Left renal pelvis (tissue), 4 donors: ENCODE measurements at regions not wholly inside any gene's neighbourhood (a gene's known extent, or its start where the extent isn't known, plus 50 kb on each side); places are given as distances from the start of the nearest gene placed in this dataset.

Experiments
- DNase-seq, 4 donors: peaks; one replicate each; pipeline ENCODE4 v3.0.0-alpha.2; 2013; ENCODE audit warnings: low read depth in 4 of 4, low spot score in 3 of 4

DNA sequence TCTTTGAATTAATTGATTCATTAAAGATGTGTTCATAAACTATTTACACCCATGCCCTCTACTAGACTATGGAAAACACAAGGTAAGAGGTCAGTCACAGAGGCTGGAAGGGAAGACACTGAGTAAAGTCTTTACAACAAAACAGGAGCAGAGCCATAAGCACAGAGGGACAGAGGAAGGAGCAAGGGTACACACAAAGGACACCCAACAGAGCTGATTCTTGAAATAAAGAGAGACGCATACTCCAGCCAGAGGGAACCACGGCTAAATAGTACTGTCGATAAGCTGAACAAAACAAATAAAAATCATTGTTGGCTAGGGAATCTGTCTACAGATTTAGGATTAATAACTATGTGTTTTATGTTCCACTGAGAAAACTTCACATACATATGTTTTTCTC lies 289.2 kb downstream of the EFNB2 start:
- DNase-seq = no peak

DNA sequence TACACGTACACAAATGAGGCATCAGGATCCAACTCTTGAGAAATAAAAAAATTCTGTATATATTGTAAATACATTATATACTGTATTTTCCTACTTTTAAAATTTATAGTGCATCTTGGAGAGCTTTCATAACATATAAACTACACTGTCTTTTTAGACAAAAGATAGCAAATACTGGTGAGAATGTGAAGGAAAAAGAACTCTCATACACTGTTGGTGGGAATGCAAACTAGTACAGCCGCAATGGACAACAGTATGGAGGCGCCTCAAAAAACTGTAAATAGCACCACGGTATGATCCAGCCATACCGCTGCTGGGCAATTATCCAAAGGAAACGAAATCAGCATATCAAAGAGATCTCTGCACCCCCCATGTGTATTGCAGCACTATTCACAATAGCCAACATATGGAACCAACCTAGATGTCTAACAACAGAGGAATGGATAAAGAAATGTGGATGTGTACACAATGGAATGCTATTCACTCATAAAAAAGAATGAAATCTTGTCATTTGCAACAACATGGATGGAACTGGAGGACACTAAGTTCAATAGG lies 292.4 kb downstream of the EFNB2 start:
- DNase-seq = no peak

DNA sequence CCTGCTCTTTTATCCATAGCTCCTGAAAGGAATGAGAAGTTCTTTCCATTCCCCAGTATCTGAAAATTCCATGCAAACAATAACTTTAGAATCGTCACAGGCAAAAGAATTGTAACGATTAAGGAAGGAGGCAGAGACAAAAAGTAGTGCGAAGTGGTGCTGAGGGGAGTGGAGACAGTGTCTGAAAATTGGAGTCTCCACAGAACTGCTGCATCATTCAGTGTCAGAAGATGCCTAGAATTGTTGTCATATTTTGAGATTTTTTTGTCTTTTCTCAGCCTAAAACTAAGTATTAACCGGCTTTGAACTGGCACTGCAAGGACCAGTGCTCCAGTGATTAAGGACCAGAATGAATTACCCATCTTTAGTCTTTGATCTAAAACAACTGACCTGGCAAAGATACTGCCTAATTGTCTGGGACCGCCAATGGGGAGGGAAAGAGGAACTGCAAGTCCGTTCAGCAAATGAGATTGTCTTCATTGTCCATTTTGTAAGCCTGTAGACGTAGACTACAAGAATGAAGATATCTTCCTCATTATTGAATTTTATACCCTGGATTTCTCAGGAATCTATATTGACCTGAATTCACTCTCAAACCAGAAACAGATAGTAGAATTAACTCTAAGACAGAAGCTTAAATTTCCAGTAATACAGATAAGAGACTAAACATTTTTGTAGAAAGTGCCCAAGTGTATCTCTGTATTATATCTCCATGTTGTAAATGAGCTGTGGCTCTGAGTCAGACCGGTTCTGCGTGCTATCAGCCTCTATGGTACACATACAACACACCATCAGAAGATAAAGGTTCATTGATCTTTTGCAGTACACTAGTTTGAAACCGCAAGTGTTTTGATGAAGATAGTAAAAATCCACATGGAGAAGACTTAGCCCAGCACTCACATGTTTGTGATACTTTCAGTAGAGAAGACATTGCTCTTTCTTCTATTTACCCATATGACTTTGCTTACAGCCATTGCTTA lies 293.2 kb downstream of the EFNB2 start:
- DNase-seq = no peak

DNA sequence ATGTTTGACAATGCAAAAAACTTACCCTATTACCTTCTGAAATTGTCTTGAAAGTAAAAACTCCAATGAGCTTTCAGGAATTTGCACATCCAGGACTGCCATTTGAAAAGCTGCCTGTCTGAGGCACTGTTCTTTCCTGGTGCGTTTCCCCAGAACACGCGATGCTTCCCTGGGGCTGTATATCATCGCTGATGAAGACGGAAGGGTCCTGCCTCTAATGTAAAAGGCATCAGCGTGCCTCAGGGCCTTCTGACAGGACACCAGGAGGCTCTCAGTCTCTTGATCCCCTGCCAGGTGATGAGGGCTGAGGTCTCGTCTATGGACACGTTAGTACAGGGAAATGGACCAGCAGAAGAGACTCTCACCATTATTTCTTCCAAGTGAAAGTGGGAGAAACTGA lies 296.8 kb downstream of the EFNB2 start:
- DNase-seq = no peak

DNA sequence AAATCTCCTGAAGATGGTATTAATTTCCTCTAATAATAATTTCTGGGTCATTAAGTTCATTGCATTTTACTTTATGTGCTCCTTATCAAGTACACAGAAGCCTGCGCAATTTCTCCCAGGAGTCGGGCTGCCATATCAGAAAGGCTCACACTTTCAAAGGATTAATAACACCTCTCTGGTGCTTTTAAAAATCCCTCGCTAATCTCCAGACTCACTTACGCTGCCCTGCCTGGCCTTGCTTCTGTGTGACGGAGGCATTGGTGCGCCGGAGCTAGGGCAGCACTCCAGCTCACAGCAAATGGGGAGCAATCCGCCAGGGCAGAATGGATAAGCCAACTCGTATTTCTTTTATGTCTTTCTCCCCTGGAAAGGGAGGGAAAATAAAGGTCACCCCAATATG lies 300.8 kb downstream of the EFNB2 start:
- DNase-seq = no peak

DNA sequence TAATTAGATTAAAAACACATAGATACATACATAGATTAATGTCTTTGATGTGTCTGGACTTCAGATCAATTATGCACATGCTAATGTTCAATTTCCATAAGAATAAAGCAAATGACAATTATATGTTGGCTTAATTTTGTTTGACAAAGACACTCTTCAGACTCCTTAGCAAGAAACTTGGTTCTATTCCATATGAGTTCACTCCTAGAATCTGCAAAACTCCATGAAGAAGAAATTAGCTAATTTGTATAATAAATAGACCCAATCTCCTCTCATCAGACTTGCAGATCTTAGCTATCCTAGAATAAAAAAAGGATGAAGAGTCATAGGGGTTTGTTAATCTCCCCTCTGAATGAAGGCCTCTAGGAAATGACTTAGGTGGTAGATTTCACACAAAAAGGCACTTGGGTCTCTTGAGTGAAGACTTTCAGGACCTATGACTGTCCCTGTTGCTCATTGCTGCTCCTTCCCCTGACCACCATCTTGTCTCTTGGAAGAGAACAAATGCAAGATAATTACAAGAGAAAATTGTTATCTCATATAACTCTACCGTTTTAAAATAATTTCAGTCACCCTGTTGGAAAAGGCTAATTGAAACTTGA lies 302.2 kb downstream of the EFNB2 start:
- DNase-seq = no peak

DNA sequence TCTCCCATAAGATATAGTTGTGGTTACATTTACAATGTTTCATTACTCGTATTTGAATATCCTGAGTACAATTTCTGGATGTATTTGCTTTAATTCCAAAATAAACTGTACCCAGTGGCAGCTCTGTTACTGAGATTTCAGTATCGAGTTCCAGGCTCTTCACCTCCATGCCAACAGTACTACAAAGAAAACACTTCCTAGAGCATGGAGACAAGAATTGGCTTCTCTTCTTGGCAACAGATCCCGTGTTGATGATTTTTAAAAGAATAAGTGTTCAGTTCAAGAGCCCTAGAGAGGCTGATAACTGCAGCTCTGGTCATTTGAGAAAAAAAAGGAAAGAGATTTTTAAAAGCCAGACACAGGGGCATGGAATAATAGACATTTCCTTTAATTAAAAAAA lies 302.8 kb downstream of the EFNB2 start:
- no peak for DNase-seq

DNA sequence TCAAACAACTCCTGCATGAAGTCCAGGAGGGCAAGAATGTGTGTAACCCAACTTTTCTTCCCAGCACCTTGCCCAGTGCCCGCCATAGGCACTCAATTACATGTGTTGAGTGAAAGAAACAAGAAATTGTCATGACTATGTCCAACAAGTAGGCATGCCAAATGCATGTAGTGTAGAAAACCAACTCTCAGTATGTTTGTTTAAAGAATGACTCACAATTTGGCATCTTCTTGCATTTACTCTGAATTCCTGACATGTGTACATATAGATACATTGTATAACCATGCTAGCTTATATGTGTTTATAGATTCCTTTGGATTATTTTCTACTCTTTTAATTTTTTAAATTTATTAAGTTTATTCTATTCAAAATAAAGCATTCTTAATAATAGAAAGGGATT lies 305.0 kb downstream of the EFNB2 start:
- no peak for DNase-seq

DNA sequence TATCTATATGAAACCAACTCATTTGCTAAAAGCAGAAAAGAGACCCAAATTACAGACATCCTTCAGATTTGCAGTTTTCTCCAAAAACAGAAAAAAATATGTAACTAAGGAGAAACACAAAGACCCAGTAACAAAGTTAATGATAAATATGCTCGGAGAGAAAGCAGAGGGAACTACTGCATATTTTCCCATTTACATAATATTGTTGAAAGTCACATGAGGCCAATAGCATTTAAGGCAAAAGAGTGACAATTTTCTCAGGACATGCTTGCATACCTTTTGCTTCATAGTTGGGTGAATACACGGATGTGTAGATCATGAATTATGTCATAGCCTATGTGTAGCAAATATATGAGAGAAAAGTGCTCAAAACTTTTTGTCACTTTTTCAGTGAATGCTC lies 310.3 kb downstream of the EFNB2 start:
- DNase-seq = no peak

DNA sequence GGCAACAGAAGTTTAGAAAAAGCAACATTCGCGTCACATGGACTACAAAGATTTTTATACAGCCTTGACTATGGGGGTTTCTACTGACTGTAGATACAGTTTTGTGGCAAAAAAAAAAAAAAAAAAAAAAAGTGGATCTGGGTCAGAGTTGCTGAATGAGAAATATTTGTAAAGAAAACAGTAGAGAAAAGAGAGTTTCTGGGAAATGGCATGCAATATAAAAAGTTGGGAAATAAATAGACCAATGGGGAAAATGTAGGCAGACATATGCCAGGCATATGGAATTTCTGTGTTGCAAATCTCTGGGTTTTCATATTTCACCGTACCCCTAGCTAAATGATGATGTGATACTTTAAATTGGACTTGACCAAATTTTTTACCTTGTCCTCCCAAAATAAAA lies 315.3 kb downstream of the EFNB2 start:
- DNase-seq = no peak

DNA sequence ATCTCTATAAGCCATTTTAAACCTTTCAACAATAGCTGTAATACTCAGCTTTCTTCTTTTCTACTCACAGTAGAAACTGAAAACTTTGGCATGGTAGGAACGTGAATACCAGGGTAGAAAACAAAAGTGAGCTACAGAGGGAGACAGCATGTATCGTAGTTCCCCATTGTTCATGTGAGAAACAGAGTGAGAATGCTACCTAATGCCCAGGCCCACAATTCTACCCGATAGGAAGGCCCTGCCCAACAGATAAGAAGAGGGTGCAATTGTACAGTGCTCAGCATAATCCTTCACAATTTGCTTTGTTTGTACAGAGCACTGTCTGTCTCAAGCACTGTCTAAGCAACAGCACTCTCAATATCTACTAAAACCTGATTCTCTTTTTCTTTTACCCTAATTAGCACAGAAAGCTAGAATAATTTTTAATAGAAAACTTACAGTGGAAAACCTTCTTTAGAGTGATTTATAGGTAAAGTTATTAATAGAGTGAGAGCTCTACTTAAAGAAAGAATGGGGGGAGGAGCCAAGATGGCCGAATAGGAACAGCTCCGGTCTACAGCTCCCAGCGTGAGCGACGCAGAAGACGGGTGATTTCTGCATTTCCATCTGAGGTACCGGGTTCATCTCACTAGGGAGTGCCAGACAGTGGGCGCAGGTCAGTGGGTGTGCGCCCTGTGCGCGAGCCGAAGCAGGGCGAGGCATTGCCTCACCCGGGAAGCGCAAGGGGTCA lies 322.3 kb downstream of the EFNB2 start:
- DNase-seq = no peak

DNA sequence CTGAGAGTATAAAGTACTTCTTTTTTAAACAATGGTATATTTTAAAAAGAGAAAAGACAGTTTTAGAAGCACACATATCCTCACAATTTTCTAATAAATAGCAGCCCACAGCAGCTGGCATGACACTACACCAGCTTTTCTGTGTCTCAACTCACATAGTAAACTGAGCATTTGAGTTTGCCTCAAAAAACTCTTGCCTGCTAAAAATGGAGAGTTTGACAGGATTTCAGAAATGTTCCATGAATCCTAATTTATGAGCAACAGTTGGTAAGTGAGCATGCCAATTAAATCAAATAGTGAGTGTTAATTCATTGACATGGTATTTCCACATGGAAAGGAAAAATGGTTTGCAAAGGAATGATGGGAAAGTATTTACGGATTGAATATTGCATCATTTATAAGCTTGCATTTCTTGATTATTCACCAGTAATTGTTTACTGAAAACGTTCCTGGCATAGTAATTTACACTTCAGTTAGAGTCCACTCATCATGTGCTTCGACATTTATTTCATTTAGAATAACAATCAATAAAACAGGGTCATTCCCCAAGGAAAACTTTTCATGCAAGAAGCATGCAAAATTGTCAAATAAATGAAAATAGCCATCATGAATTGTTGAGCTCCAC lies 323.0 kb downstream of the EFNB2 start:
- DNase-seq = no peak

DNA sequence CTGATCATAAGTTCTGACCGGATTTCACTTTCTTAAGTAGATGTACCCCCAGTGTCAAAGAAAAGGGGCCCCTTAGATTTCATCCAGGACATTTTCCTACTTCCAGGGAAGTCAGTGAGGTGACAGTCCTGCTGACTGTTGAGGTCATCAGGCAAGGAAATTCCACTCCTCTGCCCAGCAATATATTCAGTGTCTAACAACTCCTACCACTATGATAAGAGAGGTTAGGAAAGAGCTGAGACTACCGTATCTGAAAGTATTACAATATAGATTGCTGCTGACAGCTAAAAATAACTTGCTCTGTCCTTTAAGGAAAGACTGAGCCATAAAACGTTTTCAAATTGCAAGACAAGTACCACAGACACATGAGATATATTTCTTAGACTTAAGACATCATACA lies 325.1 kb downstream of the EFNB2 start:
- no peak for DNase-seq

DNA sequence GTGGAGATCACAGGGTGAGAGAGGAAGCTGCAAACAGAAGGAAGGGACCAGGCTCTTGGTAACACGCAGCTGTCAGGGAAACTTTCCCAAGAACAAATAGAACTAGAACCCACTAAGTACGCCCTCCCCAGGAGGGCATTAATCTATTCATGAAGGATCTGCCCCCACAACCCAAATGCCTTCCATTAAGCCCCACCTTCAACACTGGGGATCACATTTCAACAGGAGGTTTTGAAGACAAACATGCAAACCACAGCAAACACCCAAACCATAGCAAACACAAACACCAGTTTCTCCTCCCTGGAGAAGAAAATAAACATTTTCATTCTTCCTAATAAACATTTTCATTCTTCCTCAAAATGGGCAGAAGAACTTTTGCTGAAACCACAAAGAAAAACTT lies 329.6 kb downstream of the EFNB2 start:
- DNase-seq = no peak

DNA sequence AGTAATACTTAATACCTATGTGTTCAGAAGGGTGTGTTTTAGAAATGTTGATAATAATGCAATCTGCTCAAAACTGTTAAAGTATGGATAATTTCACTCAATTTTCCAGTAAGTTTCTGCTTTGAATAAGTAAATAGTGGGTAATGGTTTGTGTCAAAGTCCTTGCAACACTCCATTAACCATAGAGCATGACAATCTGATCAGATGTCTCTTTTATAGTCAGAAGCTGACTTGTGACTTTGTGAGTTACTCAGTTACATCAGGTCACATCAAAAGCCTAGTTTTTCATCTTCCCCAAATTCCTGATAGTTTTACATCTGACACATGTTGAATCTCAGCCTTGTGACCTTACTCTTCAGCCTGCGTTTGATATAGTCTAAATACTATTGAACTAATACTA lies 338.0 kb downstream of the EFNB2 start:
- no peak for DNase-seq

DNA sequence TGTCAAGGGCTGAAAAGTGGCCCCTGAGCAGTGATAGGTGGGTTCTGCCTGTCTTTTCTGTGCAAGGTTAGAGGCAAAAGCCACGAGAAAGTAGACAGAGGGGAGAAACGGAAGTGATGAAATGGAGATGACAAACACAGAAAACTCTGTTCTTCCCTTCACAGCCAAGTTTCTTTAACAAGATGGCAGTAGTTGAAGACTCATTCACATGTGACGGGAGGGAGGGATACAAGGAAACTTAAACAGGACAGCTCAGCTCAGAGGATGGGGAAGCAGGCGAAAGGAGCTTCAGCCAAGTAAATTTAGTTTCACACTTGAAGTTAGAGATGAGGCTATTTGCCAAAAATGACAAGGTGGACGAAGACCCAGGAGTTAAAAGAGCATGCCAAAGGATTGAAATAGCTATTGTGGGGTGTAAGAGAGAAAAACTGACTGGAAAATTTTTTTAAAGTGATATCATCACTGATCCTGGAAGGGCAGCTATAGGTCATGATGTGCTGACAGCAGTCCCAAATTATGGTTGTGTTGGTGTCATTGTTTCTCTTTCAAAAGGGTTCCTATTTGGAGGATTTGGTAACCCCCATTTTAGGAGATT lies 347.9 kb downstream of the EFNB2 start:
- DNase-seq = no peak

DNA sequence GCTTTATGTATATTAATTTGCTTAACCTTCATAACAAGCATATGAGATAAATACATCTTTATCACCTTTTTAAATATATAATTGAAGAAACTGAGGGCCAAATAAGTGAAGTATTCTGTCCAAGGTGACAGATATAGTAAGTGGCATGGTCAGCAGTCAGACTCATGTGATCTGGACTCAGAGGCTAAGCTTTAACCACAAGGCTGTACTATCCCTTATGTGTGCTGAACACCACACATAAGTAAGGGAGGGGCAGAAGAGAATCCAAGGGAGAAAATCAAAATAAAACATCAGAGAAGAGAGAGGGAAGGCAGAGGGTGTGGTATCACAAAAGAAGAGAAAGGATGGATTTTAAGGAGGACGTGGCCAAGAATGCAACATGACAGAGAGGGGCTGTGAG lies 348.4 kb downstream of the EFNB2 start:
- no peak for DNase-seq

DNA sequence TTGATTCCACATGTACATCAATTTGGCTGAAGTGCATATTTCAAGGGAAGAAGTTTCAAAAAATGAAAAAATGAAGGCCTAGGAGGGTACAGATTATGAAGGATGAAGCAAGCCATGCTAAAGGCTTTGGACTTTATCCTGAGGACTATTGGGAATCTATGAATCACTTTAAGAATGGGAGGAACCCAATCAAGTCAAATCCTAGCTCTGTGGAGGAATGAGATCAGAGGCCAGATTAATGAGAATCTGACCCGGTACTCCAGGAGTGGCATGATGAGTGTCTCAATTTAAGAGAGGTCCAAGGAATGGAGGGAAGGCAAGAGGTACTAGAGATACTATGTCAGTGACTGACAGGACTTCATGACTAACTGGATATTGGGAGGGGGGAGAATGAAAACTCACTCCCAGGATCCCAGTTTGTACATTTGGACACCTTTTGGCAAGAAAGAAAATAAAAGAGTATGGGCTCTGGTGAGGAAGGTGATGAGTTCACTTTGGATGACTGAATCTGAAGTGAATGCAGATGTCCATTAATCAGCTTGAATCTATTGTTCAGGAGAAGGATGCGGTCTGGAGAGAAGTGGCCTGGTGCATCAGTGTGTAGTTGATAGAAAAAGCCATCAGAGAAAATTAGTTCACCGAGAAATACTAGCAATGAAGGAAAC lies 349.0 kb downstream of the EFNB2 start:
- no peak for DNase-seq

DNA sequence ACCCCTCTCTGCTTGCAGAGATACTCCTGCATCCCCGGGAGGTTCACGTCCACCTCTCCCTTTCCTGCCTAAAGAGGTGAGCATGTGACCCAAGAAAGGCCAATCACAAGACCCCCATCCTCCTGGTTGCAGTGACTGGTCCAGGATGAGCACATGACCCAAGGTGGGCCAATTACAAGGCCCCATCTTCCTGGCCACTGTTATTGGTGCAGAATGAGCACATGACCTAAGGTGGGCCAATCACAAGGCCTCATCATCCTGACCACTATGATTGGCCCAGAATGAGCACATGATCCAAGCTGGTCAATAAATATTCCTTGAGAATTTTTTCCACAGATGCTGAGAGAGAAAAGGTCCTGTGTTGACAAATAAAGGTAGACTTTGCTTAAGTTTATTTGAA lies 350.7 kb downstream of the EFNB2 start:
- DNase-seq = no peak
